Mucosa of gallbladder (tissue), 1 donor: ENCODE measurements at regions not wholly inside any gene's neighbourhood (a gene's known extent, or its start where the extent isn't known, plus 50 kb on each side); places are given as distances from the start of the nearest gene placed in this dataset.

Experiments used
- DNase-seq: peaks from one replicate; pipeline ENCODE4 v3.0.0-alpha.2; 2020; ENCODE audit warnings: low spot score
- donor health status: DM: no; HTN: no; CAD: no.

DNA sequence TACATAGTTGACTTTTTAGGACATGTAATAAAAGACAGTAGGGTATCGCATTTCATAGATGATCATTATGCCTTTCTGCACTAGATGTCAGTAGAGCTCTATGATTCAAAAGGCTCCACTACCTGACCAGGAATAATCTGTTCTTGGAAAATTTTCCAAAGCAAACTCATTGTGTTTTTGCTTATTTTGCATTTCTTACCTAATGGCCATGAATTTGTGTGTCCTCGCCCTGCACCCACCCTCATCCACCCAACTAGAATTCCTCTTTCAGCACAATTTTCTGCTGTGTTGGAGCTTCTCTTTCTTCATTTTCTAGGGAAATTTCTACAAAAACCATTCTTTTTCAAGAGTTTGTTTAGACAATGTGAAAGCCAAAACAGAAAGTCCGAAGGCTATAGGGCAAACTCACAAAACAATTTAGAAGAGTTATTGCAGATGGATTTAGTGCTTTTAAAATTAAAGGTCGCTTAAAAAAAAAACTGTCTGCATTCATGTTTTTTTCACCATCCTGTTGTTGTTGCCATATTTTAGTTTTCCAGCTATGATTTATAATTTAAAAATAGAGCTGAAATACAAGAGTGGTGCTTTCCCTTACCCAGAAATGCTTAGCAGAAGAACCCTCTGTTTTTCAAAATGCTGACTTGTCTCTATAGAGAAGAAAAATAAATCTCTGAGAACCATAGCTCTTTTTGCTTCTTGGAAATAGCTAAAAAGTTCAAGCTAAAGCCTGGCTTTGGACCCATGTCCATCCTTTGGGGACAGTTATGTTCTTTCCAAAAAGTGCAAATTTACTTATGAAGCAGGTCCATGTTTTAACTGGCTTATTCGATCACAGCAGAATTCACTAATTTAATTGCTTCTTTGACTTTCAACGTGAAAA lies 183.7 kb downstream of the SPATA18 start:
- no peak for DNase-seq

DNA sequence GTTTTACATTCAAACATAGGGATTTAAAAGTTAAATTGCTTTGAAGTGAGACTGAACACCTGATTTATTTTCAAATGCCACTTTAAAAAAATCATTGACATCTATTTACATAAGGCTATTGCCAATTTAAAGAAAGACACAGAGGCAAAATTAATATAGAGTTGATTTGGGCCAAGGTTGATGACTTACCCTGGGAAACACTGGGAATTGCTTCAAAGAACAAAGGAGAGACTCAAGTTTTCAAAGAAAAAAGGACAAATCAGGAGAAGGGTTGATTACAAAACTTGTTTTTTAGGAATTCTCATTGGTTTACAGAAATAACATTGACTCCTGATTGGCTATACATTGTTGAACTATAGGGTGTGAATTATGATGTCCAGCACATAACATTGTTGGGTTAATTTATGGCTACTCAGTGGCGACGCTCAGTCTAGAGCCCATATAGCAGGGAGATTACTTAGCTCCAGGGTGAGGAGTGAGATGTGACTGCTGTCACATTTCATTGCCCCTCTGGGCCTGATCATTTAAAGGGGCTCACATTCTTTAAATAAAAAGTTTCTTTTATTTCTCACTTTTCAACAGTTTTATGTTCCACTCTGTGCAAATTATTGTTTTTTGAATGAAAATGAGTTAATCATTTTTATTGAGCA lies 184.6 kb downstream of the SPATA18 start:
- no peak for DNase-seq

DNA sequence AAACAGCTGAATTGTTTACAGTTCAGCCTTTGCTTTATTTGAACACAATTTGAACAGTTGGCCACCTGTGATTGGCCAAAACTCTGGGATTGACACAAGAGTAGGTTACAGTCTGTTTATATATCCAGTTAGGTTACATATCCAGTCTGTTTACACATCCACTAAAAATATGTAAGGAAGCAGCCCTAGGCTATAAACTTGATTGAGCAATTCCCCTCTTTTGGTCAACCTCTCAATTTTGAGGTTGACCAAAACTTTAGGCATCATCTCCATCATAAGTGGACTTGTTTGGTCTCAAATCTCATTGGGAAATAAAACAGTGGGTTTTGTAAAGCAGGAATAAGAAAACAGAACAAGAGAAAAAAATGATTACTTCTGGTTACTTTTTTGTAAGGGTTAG lies 190.8 kb downstream of the SPATA18 start:
- DNase-seq, result no peak

DNA sequence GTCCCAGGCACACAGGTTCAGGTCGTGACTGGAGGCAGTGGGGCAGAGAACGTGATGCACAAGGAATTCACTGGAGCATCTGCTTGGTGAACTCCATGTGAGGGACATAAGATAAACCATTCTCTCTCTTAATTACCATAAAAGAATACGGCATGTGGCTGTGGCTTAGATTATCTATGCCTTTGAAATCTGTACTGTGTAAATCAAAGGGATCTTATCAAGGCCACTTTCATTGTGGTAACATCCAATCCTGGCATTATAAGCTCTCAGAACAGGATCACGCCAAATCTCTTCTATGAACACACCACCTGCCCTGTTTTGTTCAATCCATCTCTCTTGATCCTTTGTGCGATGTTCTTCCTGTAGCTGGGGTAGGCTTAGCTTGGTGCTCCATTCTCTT lies 192.3 kb downstream of the SPATA18 start:
- DNase-seq, result no peak

DNA sequence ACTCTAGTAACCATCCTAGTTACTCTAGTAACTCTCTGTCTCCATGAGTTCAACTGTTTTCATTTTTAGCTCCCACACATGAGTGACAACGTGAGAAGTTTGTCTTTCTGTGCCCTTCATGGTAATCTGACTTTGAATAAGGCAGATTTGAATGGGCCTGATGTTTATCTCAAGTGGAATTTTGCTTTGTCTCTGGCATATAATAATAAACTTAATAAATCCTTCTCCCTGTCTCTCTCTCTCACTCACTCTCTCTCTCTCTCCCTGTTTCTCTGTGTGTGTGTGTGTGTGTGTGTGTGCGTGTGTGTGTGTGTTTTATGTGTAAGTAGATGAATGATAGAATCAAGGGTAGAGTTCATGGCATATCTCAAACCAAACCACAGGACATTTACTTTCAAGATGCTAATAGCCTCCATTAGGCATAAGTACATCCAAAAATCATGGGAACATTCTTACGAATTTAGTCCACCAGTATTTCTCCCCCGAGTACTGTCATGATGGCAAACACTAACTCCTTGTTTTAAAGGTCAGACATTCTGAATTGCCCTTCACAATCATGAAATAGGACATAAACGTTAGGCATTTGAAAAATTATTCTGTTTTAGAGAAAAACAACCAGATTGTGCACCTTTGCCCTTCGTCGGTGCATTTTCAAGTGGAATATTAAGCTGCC lies 193.1 kb downstream of the SPATA18 start:
- DNase-seq, result no peak

DNA sequence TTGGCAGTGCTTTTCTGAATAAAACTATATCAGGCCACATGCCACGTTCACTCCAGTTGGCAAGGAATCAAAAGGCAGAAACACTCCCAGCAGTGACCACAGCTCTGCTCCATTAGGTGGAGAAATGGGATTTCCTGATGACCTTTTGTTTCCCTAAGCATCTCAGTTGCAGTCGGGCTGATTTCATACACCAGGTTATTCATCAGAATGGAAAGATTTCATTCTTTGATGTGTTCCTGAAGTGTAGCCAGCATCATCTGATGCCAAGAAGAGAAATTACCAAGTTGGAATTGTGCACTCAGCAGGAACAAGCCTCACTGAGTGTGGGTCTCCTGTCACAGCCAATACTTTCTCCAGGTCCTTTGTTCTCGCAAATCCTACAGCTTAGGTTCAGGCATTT lies 193.7 kb downstream of the SPATA18 start:
- no peak for DNase-seq

DNA sequence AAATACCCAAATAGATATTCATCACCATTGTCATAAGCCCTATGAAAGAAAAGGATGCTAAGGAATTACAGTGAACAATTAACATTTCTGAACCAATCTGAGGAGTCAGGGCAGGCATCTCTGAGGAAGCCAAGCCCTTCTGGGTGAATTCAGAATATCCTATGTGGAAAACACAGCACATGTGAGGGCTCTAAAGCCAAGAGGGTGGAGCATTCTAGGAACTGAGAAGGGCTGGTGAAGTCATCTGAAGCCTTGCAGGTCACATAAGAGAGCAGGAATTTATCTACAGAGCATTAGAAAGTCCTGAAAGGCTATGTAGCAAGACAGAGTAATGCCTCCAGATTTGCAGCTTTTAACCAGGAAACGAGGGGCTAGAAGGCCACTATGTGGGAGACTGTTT lies 195.7 kb downstream of the SPATA18 start:
- no peak for DNase-seq

DNA sequence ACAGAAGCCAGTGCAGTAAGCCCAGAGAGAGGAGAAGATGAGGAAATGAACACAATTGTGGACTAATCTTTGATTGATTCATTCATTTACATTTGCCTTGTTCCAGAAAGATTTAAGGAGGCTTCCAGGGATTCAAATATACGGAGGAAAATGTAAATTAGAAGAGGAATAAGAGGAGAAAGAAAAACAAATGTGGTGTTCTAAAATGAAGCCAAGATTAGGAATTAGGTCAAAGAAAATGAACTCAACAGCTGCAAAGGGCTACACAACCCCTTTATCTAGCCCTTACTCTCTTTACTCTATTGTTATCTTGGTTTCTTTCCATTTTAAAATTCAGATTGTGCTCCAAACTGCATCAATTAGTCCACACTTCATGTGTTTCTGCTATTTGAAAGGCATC lies 196.8 kb downstream of the SPATA18 start:
- DNase-seq, result no peak

DNA sequence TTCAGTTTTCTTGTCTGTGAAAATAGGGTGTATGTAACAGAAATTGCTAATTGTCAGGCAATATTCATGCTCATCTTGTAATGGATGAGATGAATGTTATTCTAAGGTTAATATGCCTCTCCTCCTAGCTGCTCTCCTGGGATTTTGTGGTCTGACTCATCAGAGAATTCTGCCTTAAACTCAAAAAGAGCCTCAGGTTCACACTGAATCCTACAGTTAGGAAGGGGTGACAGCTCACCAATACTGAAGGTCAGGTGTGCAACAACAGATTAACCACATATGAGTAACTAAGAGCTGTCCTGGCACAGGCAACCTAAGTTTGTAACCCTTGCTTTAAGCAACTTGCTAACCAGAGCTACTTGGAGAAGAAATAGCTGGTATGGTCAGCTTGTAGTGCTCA lies 197.7 kb downstream of the SPATA18 start:
- no peak for DNase-seq

DNA sequence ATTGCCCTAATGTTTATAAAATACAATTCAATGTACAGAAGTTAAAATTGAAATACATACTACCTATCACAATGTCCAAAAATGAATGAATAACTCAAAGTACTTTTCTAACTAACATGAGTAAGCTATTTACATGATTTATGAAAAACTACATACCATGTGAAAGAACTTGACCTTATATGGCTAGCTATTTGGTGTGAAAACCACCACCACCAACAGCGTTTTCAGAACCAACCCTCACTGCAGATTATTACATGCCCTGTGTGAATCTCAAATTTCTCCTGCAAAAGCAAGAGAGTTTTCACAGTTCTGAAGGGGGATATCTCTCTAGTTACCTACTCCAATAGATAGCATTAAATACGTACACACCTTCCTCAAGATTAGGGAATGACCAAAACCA lies 198.5 kb downstream of the SPATA18 start:
- no peak for DNase-seq

DNA sequence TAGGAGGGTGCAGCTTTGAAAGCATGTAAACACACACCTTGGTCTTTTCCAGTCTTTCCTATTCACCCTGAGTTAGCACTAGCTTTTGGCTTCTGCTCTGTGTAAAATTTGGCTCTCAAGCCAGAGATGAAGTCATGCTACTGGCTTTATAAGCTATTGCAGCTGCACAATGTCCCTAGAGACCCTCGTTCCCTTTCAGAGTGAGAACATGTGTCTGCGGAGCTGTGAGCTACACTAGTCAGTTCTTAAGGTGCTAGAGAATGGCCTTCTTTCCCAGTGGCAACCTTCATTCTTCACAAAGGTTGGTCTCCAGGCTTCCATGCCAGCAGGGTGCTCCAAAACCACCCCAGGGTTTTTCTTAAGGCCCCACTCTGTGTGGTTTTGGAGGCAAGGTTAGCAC lies 199.1 kb downstream of the SPATA18 start:
- peak; percentile 43 for DNase-seq

DNA sequence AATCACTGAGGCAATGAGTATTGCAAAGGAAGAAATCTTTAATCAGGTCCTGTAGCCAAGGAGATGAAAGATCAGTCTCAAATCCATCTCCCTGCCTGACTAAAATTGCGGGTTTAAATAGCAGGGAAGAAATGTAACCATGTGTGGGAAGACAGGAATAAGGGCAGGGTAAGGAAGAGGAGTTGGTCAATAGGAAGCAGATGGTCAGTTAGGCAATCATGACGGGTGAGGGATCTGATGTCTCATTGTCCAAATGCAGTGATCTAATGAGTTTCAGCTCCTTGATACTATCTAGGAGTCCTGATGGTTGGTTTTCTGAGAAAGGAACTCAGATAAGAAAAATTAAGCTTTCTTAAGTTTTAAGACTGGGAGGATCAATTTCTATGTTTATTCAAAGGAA lies 200.8 kb downstream of the SPATA18 start:
- DNase-seq, result no peak

DNA sequence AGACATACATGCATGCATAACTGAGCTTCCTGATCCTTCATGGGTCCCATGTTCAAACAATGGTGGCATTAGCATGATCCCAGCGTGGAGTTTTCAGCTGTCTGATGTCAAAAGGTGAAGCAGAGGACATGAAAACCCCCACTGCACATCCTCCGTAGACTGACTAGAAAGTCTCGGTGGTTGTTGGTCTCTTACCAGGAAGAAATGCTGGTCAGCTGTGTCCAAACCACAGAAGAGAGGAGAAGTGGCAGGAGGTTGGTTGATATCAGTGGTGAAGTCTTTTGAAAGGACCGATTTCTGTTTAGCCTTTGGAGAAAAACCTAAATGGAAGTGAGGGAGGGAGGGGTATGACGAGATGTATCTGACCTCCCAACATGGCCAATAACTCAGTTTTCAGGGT lies 201.9 kb downstream of the SPATA18 start:
- DNase-seq, result no peak

DNA sequence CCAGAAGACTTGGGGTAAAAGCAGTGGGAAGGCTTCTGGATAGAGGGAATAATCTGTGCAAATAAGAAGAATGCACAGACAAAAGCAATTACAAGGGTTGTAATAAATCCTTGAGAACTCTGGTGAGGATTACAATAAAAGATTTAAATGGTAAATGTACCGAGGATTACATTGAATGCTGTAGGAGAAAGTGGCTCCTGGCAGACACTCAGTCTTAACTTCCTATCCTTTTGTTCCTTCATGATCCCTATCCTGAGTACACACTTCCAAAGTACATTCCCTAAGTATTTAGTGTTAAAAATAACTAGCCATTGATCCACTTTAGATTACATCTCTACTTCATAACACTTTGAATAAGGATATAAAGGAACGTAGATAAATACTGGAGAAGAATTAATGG lies 205.4 kb downstream of the SPATA18 start:
- no peak for DNase-seq

DNA sequence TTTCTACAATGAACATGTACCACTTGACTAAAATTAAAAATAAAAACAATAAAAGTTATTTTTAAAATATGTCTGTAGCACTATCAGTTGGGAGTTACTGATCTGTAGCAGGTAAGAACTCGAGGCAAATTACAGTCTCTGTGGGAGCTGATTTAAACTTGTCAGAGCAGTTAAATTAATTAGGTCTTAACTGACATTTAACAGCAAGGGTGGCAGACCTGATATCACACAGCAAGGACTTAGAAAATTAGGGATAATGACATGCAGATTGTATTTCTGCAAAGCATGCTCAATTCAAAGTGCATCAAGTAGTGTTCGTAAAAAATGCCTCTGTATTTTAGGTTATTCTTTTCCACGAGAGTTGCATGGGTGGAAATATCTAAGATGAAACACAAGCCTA lies 208.9 kb downstream of the SPATA18 start:
- no peak for DNase-seq

DNA sequence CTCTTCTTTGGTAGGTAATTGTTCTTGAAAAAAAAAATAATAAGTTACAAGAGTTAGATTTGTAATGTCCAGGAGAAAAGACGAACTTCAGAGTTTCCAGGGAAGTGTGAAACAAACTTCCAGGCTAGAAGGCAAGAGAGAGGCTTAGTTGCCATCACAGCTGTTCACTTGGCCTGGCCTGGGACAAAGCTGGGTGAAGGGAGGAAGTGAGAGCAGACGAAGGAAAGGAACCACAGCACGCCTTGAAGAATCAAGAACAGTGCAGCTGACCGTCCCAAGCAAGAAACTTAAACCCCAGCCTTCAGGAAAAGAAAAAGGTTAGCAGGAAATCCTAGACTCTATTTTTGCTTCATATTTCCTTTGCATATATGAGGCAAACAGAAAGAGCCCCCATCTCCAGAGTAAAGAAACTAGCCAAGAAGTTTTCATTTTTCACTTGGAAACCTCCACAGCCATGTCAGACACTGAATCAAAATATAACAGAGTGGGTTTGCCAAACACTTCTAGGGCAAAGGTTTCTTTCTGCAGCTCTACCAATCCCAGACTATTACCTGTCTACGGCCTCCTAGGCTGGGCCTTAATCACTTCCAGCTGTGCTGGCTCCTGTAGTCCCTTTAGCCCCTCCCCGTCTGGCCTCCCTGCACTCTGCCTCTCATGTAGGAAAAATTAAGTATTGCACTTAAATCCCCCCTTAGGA lies 209.6 kb downstream of the SPATA18 start:
- DNase-seq, result peak; percentile 24

DNA sequence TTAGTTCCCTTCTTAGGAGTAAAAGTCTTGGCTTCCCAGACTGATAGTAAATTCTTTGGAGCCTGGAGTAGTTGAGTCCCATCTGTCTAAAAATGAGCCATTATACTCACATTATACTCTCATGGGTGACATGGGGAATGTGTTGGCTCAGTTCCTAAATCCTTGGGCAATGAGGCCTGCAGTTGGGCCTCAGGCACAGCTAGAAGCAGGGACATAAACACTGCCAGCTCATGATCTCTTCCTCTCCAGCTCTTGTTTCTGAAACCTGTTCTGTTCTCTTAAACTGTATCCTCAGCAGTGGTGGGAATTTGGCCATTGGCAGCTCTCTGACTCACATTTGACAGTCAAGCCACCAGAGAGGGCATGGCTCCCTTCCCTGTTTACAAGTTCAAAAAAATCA lies 212.5 kb downstream of the SPATA18 start:
- DNase-seq, result no peak

DNA sequence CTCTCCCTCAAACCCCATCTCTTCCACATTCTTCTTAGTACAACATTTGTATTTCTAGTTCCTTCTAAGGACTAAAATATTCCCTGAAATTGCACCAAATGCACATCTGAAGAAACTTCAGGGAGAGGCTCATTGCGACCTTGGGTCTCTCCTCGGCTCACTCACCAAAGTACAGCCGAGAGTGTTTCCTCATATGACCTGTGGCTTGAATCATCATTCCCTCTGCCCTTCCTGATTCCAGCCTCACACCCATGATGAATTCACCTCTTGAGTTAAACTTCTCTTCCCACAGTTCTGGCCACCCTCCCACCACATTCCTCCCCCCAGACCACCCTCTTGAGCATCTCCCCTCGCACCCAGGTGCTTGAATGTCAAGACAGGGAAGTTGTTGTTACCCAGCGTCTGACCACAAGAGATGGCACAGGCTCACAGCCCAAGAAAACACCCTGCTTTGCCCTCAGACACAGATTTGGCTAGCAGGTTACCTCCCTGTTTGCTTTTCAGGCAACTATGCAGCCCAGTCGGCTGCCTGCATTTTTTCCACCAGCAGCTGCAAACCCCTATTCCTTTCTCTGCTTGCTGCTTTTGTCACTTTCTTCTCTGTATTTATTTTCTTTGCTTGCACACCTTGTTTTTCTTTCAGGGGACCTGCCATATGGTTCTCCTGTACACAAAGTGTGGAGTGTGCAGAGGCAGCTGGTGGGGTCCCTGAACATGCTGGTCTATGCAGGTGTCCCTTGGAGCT lies 214.8 kb downstream of the SPATA18 start:
- no peak for DNase-seq

DNA sequence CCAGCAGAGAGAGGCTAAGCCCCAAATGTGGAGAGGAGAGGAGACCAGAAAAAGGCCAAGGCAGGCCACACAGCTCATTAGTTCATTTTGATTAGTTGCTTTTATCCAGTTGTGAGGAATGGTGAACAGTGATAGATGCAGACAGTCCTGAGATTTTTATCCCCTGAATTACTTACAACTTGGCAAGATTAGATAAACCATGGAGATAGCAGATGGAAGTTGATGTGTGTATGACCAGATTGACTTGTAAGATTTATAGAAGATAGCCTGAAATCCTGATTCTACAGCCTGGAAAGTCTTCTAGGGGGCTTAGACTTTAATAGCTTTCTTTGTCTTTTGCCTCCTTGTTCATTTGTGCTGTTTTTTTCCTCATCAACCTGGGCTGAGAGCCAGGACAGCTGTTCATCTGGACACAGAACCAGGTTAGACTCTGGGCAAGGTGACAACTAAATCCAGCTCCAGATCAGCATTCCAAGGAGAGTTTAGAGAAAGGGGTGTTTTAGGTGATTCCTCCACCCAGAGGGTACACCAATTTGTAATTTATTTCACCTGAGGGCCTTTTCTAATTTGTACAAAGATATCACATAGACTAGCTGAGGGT lies 215.5 kb downstream of the SPATA18 start:
- no peak for DNase-seq

DNA sequence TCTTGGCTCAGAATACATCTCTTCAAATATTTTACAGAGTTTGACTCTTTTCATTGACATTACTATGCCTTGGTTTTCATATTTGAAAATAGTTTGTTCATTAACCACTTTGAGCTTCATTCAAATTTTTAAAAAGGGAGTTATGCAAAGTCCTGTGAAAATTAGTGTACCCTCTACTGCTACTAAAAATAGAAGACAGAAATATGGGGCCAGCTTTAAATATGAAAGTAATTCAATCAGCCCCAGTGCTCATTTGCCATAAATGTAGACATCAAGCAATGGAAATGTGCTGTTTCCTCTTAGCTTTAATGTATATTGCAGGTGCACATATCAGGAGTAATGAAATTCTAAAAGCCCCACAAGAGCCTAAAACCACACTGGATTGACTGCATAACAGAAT lies 218.7 kb downstream of the SPATA18 start:
- DNase-seq, result no peak

DNA sequence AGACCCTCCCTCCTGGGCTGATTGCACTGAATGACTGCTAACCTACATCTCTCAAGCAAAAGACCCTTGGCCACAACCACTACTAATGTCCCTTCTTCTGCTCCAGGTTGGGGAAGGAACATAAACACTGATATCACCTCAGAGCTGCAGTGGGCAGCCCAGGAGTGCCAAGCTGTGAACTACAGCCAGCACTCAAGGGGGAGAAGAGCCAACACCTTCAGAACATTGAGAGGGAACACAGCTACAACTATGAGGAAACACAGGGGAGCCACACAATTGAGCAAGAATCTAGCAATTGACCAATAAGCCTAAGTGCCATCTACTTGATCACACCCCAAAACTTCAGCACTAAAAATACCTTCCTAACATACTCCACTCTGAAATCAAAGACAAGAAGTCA lies 222.8 kb downstream of the SPATA18 start:
- DNase-seq, result no peak
